Peyer's patch (tissue), 4 donors: ENCODE measurements at regions not wholly inside any gene's neighbourhood (a gene's known extent, or its start where the extent isn't known, plus 50 kb on each side); places are given as distances from the start of the nearest gene placed in this dataset.

Source experiments
- POLR2A ChIP-seq, 2 donors: fragments of 450-650 bp; IDR thresholded peaks; one replicate each; pipeline ENCODE4 v1.5.1; 2017; ENCODE audit warnings: antibody characterized with exemption in 2 of 2, mild to moderate bottlenecking in 2 of 2, moderate library complexity in 2 of 2
- TF ChIP-seq, protein P1 (sequence below), 6 experiments: fragments of 450-650 bp in 4 of 6; fragments of 200-600 bp in 2 of 6; sonication (generic) in 1 of 6; IDR thresholded peaks; one replicate each; pipeline ENCODE4 v1.5.1; 2017 to 2019; ENCODE audit warnings: antibody characterized with exemption in 6 of 6, mild to moderate bottlenecking in 3 of 6, moderate library complexity in 1 of 6

DNA sequence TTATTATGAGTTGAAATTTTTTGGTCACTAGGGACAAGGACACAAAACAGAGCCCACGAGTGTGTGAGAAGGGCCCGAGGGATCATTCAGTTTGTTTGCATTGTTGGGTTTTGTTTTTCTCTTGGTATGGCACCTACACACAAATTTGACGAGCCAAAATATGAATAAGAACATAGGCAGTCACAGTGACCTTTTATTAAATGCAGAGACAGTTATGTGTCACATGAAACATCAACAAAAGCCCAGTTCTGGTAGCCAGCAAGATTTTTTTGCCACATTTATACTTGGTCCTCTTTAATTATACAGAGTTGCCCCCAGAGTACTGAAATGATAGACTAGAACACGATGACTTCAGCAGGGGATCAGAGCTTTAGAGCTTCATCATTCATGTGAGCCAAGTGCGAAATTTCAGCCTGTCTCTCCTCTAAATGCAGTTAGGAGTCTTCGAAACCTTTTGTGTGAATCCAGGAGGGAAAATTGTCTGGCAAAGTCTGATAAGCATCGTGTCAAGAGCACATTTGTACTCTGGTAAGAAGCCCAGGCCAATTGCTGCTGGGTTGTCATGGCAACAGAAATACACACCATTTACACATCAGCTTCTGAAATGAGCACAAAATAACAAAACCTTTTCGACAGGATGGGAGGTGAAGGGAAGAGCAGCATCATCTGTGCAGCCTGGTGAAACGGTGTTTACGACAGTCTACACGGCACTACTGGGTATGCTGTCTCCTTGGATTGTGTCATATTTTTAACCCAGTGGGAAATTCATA lies 79.2 kb upstream of the RIPOR2 start:
- TF ChIP-seq, protein P1, sequence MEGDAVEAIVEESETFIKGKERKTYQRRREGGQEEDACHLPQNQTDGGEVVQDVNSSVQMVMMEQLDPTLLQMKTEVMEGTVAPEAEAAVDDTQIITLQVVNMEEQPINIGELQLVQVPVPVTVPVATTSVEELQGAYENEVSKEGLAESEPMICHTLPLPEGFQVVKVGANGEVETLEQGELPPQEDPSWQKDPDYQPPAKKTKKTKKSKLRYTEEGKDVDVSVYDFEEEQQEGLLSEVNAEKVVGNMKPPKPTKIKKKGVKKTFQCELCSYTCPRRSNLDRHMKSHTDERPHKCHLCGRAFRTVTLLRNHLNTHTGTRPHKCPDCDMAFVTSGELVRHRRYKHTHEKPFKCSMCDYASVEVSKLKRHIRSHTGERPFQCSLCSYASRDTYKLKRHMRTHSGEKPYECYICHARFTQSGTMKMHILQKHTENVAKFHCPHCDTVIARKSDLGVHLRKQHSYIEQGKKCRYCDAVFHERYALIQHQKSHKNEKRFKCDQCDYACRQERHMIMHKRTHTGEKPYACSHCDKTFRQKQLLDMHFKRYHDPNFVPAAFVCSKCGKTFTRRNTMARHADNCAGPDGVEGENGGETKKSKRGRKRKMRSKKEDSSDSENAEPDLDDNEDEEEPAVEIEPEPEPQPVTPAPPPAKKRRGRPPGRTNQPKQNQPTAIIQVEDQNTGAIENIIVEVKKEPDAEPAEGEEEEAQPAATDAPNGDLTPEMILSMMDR (IDR thresholded peaks at IDR 0.05): no peak
- TF ChIP-seq POLR2A (IDR thresholded peaks at IDR 0.05): no peak
